ENCODE measurements at regions not wholly inside any gene's neighbourhood (a gene's known extent, or its start where the extent isn't known, plus 50 kb on each side); places are given as distances from the start of the nearest gene placed in this dataset.

DNA sequence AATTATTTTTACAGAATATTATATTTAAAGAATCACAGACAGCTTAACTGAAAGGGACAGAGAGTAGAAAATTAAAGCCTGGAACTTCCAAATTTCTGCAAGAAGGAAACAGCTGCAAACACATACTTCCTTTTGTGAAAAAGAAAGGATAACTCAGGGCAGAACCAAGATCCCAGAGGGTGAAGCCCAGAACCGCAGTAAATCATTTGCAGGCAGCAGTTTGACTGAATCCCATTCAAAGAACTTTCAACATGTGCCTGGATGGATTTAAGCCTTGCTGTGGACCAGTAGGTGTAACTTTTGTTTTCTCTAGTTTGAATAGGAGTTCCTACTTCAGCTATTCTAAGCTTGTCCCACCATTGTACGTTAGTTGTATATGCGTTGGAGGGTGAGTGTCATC, 733.2 kb downstream of the ROBO2 start:
- POLR2A ChIA-PET: no interaction called here
- no peaks in the 10 kb centered on the region for H3K79me2 ChIP-seq (ENCODE audit: control insufficient read depth, insufficient read depth, low read length)
- H3K9me3 ChIP-seq (replicated peaks; ENCODE audit: control insufficient read depth, insufficient read depth, low read length): no peaks in the 10 kb centered on the region
- no peak for DNase-seq (ENCODE audit: low read depth, low spot score)
- no peaks in the 10 kb centered on the region for H3K27me3 ChIP-seq (ENCODE audit: control insufficient read depth in 2 of 2, insufficient read depth in 2 of 2, low read length in 2 of 2)
- H4K20me1 ChIP-seq (replicated peaks; ENCODE audit: control insufficient read depth, extremely low read depth, insufficient read depth, low read length): no peaks in the 10 kb centered on the region
- intact Hi-C loops (cut with micrococcal nuclease) (no loop called here), dilution Hi-C loops (cut with MboI; ENCODE audit: extremely low pct_ligation_motif_present, low sequenced_read_pairs) (no loop called here)
- BruUV-seq (replicated peaks): no TSS peak
- H3K36me3 ChIP-seq (ENCODE audit: control insufficient read depth in 2 of 2, extremely low read depth in 1 of 2, insufficient read depth in 2 of 2, low read length in 2 of 2): no peaks in the 10 kb centered on the region
- H3K4me1 ChIP-seq (ENCODE audit: control insufficient read depth, extremely low read depth, insufficient read depth, low read length): no peaks in the 10 kb centered on the region
- no peaks in the 10 kb centered on the region for H3K9me1 ChIP-seq (replicated peaks; ENCODE audit: control insufficient read depth, extremely low read depth, insufficient read depth, low read length)
- CTCF ChIA-PET: no interaction called here
- no peak overlapping the region for H3K27ac ChIP-seq (ENCODE audit: insufficient read depth, low read depth, low read length)
- H2AFZ ChIP-seq (ENCODE audit: low read depth, low read length): no peak overlapping the region
- H3K9ac ChIP-seq (replicated peaks; ENCODE audit: extremely low read depth, insufficient read depth, low read length): no peak overlapping the region
- TF ChIP-seq FOS (IDR thresholded peaks at IDR 0.05; ENCODE audit: borderline replicate concordance, insufficient read depth, low read length): no peak
- TF ChIP-seq, protein P1, sequence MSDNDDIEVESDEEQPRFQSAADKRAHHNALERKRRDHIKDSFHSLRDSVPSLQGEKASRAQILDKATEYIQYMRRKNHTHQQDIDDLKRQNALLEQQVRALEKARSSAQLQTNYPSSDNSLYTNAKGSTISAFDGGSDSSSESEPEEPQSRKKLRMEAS (IDR thresholded peaks at IDR 0.05; ENCODE audit: insufficient read depth, insufficient read length): no peak
- no peak overlapping the region for H3K4me3 ChIP-seq (replicated peaks in 1 of 3; ENCODE audit: insufficient read depth in 1 of 3, low read depth in 1 of 3, low read length in 3 of 3)
- no peak for FAIRE-seq
- no peak overlapping the region for H3K4me2 ChIP-seq (ENCODE audit: insufficient read depth, low read length)

DNA sequence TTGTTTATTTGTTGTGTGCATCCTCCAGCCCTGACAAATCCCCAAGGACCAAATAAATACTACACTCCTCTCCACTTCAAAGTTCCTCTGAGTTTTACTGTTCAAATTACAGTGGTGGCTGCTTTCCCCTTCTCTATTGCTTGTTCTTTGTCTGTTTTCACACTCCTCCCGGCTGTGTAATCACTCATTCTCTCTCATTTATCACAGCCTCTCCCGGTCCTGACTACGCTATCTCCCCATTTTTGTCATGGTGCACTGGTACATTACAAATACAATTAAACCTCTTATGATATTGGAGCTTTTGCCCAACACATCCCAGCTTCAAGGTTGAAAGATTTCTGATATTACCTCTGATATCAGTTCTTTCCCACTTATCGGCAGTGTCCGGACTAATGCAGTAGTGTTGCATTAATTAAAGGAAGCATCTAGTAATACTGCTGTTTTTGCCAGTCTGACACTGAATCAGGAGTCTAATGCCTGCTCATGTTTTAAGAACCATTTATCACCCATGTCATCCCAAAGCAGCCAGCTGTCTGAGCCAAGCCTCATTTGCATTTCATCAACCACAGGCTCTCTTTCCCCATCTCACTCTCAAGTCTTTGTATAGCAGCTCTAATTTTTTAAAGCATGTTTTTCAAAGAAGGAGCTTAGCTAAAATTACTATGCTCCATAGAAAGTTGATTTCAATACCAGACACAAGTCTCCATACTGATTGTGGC, 740.5 kb downstream of the ROBO2 start:
- FAIRE-seq: no peak
- BruUV-seq (replicated peaks): no TSS peak

More for the DNA sequence above, 740.5 kb downstream of the ROBO2 start:
- ChIA-PET CTCF (no interaction called here), POLR2A (no interaction called here)
- no peaks in the 10 kb centered on the region for H3K9me1 ChIP-seq (replicated peaks; ENCODE audit: control insufficient read depth, extremely low read depth, insufficient read depth, low read length)
- TF ChIP-seq POLR2A (IDR thresholded peaks at IDR 0.05; ENCODE audit: low read depth, low read length): no peak
- no peak for TF ChIP-seq FOS (IDR thresholded peaks at IDR 0.05; ENCODE audit: borderline replicate concordance, insufficient read depth, low read length)
- DNase-seq (ENCODE audit: low read depth, low spot score): no peak
- dilution Hi-C loops (cut with MboI; ENCODE audit: extremely low pct_ligation_motif_present, low sequenced_read_pairs) (no loop called here), intact Hi-C loops (cut with micrococcal nuclease) (no loop called here)
- H3K4me2 ChIP-seq (ENCODE audit: insufficient read depth, low read length): no peak overlapping the region
- no peaks in the 10 kb centered on the region for H3K4me1 ChIP-seq (ENCODE audit: control insufficient read depth, extremely low read depth, insufficient read depth, low read length)
- no peak overlapping the region for H2AFZ ChIP-seq (ENCODE audit: low read depth, low read length)
- no peak overlapping the region for H3K4me3 ChIP-seq (replicated peaks in 1 of 3; ENCODE audit: insufficient read depth in 1 of 3, low read depth in 1 of 3, low read length in 3 of 3)
- H4K20me1 ChIP-seq (replicated peaks; ENCODE audit: control insufficient read depth, extremely low read depth, insufficient read depth, low read length): no peaks in the 10 kb centered on the region
- no peaks in the 10 kb centered on the region for H3K79me2 ChIP-seq (ENCODE audit: control insufficient read depth, insufficient read depth, low read length)
- no peak overlapping the region for H3K27ac ChIP-seq (ENCODE audit: insufficient read depth, low read depth, low read length)
- no peak overlapping the region for H3K9ac ChIP-seq (replicated peaks; ENCODE audit: extremely low read depth, insufficient read depth, low read length)
- no peaks in the 10 kb centered on the region for H3K9me3 ChIP-seq (replicated peaks; ENCODE audit: control insufficient read depth, insufficient read depth, low read length)
- H3K27me3 ChIP-seq (ENCODE audit: control insufficient read depth in 2 of 2, insufficient read depth in 2 of 2, low read length in 2 of 2): no peaks in the 10 kb centered on the region
- no peaks in the 10 kb centered on the region for H3K36me3 ChIP-seq (ENCODE audit: control insufficient read depth in 2 of 2, extremely low read depth in 1 of 2, insufficient read depth in 2 of 2, low read length in 2 of 2)

Data from endothelial cell of umbilical vein (primary cell).